Right atrium auricular region (tissue), 2 donors: ENCODE measurements at regions not wholly inside any gene's neighbourhood (a gene's known extent, or its start where the extent isn't known, plus 50 kb on each side); places are given as distances from the start of the nearest gene placed in this dataset.

Experiments
- DNase-seq: peaks from one replicate; pipeline ENCODE4 v3.0.0-alpha.2; 2019; ENCODE audit warnings: low spot score
- H3K27ac ChIP-seq, 2 donors: fragments of 200-600 bp; sonication (generic); 1 replicate in 1 of 2; 2 replicates in 1 of 2; pipeline ENCODE4 v1.5.1; 2016 to 2019
- H3K27me3 ChIP-seq, 2 donors: fragments of 200-600 bp; sonication (generic); one replicate each; pipeline versions ENCODE4 v1.5.1 to v1.6.0; 2017 to 2019
- H3K36me3 ChIP-seq: fragments of 200-600 bp; sonication (generic); one replicate; pipeline ENCODE4 v1.5.1; 2016
- H3K4me1 ChIP-seq, 2 donors: fragments of 200-600 bp; sonication (generic); one replicate each; pipeline versions ENCODE4 v1.5.1 to v1.6.0; 2017 to 2019
- H3K4me3 ChIP-seq, 2 donors: fragments of 200-600 bp; sonication (generic); 1 replicate in 1 of 2; 2 replicates in 1 of 2; pipeline ENCODE4 v1.5.1; 2017 to 2019; ENCODE audit warnings: mild to moderate bottlenecking in 1 of 2, moderate library complexity in 1 of 2
- H3K9me3 ChIP-seq, 2 donors: fragments of 200-600 bp; sonication (generic); one replicate each; pipeline ENCODE4 v1.5.1; 2019
- TF ChIP-seq, protein P1 (sequence below), 2 donors: fragments of 200-600 bp; sonication (generic); IDR thresholded peaks; one replicate each; pipeline ENCODE4 v1.5.1; 2019; ENCODE audit warnings: antibody characterized with exemption in 2 of 2

DNA sequence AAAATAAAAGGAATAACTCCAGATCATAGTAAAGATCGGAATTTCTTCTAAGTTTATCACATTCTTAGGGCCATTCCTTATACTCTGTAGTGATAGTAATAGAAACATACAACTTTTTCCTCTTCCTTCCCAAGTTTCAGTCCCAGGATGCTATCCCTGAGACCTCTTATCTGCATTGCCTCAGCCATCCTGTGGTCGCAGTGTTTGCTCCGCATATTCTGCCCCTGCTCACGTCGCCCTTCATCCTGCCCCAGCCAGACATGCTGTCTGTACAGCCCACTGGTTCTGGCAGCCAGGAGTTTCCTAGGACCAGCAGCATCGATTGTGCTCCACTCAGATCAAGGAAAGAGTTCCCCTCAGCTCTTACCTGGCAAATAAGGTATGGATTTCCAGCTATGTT lies 132.7 kb upstream of the ERCC6L2 start:
- TF ChIP-seq, protein P1, sequence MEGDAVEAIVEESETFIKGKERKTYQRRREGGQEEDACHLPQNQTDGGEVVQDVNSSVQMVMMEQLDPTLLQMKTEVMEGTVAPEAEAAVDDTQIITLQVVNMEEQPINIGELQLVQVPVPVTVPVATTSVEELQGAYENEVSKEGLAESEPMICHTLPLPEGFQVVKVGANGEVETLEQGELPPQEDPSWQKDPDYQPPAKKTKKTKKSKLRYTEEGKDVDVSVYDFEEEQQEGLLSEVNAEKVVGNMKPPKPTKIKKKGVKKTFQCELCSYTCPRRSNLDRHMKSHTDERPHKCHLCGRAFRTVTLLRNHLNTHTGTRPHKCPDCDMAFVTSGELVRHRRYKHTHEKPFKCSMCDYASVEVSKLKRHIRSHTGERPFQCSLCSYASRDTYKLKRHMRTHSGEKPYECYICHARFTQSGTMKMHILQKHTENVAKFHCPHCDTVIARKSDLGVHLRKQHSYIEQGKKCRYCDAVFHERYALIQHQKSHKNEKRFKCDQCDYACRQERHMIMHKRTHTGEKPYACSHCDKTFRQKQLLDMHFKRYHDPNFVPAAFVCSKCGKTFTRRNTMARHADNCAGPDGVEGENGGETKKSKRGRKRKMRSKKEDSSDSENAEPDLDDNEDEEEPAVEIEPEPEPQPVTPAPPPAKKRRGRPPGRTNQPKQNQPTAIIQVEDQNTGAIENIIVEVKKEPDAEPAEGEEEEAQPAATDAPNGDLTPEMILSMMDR (IDR thresholded peaks at IDR 0.05): no peak
- Histone ChIP-seq H3K27ac (no peak overlapping the region), H3K4me1 (no peaks in the 10 kb centered on the region), H3K9me3 (no peaks in the 10 kb centered on the region), H3K36me3 (no peaks in the 10 kb centered on the region), H3K4me3 (no peak overlapping the region), H3K27me3 (no peaks in the 10 kb centered on the region)
- no peak for DNase-seq

DNA sequence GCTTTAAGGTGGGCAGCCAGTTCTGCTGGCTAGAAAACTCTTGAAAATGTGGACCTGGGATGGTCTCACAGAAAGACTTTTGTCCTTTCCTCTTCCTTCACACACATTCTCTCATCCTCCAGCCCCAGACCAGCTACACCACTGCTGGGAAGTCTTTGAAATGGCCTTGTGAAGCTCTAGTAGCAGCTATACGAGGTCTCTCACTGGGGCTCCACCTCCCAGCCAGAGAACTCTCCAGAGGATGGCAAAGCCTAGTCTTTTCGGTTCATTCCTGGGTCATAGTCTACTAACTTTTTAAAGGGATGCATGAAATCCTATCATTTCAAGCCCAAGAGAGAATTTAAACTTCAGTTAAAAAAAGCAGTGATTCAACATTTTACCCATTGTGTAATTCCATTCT lies 133.9 kb upstream of the ERCC6L2 start:
- no peaks in the 10 kb centered on the region for H3K36me3 ChIP-seq
- no peak overlapping the region for H3K27ac ChIP-seq
- DNase-seq: no peak
- H3K4me3 ChIP-seq: no peak overlapping the region
- TF ChIP-seq, protein P1 (IDR thresholded peaks at IDR 0.05): no peak
- no peaks in the 10 kb centered on the region for H3K27me3 ChIP-seq
- H3K4me1 ChIP-seq: no peaks in the 10 kb centered on the region
- no peaks in the 10 kb centered on the region for H3K9me3 ChIP-seq

DNA sequence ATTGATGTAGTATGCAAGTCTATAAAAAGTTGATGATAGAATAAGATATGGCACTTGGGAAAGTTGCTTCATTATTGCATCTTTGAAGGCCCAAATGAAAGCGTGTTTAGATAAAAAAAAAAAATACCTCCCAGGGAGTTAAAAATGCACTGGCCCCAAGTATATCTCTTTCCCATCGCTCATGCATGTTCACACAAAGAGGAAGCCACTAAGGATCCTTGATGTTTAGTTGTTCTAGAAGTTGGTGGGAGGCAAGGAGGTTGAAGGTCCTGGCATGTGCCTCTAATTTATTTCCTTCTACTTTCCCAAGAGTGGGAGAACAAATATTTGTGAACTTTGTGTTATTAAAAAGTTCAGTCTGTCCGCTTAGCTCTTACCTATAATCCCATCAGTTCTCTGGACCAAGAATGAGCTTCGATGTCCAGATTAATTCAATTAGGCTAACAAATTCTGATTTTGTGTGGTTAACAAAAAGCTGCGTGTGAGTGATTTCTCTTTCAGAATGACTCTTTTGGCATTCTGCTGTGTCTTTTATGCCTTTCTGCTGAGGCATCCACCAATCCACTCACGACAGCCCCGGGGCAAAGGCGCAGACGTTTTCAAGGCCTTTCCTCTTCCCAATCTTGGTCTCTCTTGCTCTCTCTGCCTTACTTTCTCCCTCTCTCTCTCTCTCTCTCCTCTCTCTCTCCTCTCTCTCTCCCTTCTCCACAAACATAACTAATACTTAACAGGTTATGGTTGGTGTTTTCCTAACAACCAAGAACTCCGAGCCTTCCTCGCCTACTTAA lies 135.1 kb upstream of the ERCC6L2 start:
- TF ChIP-seq, protein P1 (IDR thresholded peaks at IDR 0.05): no peak
- H3K36me3 ChIP-seq: no peaks in the 10 kb centered on the region
- no peaks in the 10 kb centered on the region for H3K27me3 ChIP-seq
- H3K27ac ChIP-seq: no peak overlapping the region
- H3K4me1 ChIP-seq: no peaks in the 10 kb centered on the region
- DNase-seq: no peak
- H3K4me3 ChIP-seq: no peak overlapping the region
- no peaks in the 10 kb centered on the region for H3K9me3 ChIP-seq

DNA sequence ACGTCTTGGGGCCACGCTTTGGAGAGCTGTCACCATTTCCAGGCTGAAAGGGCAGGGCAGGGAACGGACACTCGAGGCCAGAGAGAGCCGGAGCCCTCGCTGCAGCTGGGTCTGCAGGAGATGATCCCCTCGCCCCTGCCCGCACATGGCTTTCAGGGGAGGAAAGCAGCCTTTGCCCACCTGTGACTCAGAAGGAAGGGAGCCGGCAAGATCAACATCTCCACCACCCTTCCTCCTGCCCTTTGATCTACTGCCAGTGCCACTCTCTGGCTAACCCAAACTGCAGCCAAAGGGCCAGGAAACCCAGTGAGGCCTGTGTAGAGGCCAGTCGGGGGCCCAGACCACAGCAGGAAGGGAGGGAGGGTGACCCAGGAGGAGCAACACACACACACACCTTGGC lies 137.1 kb upstream of the ERCC6L2 start:
- Histone ChIP-seq H3K9me3 (no peaks in the 10 kb centered on the region), H3K4me1 (no peaks in the 10 kb centered on the region), H3K27me3 (no peaks in the 10 kb centered on the region), H3K36me3 (no peaks in the 10 kb centered on the region), H3K4me3 (no peak overlapping the region), H3K27ac (no peak overlapping the region)
- DNase-seq: no peak
- TF ChIP-seq, protein P1 (IDR thresholded peaks at IDR 0.05): no peak

DNA sequence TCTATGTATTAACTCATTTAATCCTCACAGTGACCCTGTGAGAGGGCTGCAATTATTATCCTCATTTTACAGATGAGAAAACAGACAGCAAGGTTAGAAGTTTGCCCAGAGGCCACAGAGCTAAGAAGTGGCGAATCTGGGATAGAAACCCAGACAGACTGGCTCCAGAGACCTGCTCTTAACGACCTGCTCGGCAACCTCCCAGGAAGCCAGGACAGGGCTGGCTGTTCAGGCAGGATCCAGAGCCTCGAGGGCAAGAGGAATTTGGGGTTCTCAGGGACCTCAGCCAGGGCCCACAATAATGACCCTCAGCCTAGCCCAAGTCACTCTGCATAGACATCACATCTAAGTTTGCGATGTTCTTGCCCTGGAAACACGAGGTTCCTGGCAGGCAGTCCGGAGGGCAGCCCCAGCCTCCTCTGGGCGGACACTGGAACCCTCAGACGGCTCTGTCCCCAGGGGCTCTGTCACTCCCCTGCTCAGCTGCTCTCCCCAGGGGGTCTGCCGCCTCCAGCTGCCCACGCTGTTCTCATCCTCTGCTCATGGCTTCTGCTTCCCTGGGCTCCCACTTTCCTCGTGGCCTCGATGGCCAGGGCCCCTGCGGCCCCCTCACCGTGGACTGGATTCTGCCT lies 138.5 kb upstream of the ERCC6L2 start:
- Histone ChIP-seq H3K9me3 (no peaks in the 10 kb centered on the region), H3K27me3 (no peaks in the 10 kb centered on the region), H3K36me3 (no peaks in the 10 kb centered on the region), H3K27ac (no peak overlapping the region), H3K4me1 (no peaks in the 10 kb centered on the region), H3K4me3 (no peak overlapping the region)
- TF ChIP-seq, protein P1 (IDR thresholded peaks at IDR 0.05): no peak
- no peak for DNase-seq
